Heart left ventricle (tissue), 13 donors: ENCODE measurements at regions not wholly inside any gene's neighbourhood (a gene's known extent, or its start where the extent isn't known, plus 50 kb on each side); places are given as distances from the start of the nearest gene placed in this dataset.

Experiments used
- CTCF ChIP-seq, 12 donors: fragments of 200-600 bp; sonication (generic) in 4 of 12; IDR thresholded peaks; one replicate each; pipeline versions ENCODE4 v1.5.0 to v1.8.0; 2018 to 2022; ENCODE audit warnings: antibody characterized with exemption in 12 of 12, mild to moderate bottlenecking in 5 of 12
- POLR2A ChIP-seq, 2 donors: fragments of 450-650 bp; IDR thresholded peaks; one replicate each; pipeline ENCODE4 v1.6.1; 2017; ENCODE audit warnings: antibody characterized with exemption in 2 of 2, mild to moderate bottlenecking in 2 of 2, moderate library complexity in 2 of 2
- donor health status: ischemic (EF 13 %, LVEDD 7.1; RV severe dilation, severe dysfunction).
- donor health status: DM: no; HTN: yes; CAD: no.
- donor health status: DM: no; HTN: no; CAD: no.
- donor health status: ischemic (EF 25% LVEDD 6.9; RV normal size, moderate dysfunction).
- donor health status: ischemic (EF 25% LVEDD 5.7; RV mildly dilated, moderate dysfunction).
- donor health status: ischemic (EF 35%, LVEDD 5.7; RV mildly dilated, moderate dysfunction).
- donor health status: nonischemic (EF 11% LVEDD 7.7; RV severe dilation, severe dysfunction).
- donor health status: DM: yes; HTN: yes; CAD: no.
- donor health status: PGD.
- donor health status: ischemic (EF 29% LVEDD 5.4; RV normal size, mild dysfunction).
- donor health status: nonischemic (EF 23%, LVEDD 6.1; RV moderate dilation, normal function).

GRCh38 chr2:66034467-66034866 is 400.5 kb upstream of the MEIS1 start:
- TF ChIP-seq CTCF (IDR thresholded peaks at IDR 0.05): no peak
- no peak for TF ChIP-seq POLR2A (IDR thresholded peaks at IDR 0.05)
